ENCODE measurements at regions not wholly inside any gene's neighbourhood (a gene's known extent, or its start where the extent isn't known, plus 50 kb on each side); places are given as distances from the start of the nearest gene placed in this dataset.

GRCh38 chr16:16871196-16871595 lies 492.3 kb downstream of the NPIPA7 start:
- no peak for DNase-seq (ENCODE audit: extremely low read depth, low read depth)
- TF ChIP-seq, protein P1, sequence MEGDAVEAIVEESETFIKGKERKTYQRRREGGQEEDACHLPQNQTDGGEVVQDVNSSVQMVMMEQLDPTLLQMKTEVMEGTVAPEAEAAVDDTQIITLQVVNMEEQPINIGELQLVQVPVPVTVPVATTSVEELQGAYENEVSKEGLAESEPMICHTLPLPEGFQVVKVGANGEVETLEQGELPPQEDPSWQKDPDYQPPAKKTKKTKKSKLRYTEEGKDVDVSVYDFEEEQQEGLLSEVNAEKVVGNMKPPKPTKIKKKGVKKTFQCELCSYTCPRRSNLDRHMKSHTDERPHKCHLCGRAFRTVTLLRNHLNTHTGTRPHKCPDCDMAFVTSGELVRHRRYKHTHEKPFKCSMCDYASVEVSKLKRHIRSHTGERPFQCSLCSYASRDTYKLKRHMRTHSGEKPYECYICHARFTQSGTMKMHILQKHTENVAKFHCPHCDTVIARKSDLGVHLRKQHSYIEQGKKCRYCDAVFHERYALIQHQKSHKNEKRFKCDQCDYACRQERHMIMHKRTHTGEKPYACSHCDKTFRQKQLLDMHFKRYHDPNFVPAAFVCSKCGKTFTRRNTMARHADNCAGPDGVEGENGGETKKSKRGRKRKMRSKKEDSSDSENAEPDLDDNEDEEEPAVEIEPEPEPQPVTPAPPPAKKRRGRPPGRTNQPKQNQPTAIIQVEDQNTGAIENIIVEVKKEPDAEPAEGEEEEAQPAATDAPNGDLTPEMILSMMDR (IDR thresholded peaks at IDR 0.05; ENCODE audit: low read depth, low read length), result no peak

GRCh38 chr16:16877061-16877460 lies 498.1 kb downstream of the NPIPA7 start:
- no peak for DNase-seq (ENCODE audit: extremely low read depth, low read depth)
- TF ChIP-seq, protein P1 (IDR thresholded peaks at IDR 0.05; ENCODE audit: low read depth, low read length), result no peak

DNA sequence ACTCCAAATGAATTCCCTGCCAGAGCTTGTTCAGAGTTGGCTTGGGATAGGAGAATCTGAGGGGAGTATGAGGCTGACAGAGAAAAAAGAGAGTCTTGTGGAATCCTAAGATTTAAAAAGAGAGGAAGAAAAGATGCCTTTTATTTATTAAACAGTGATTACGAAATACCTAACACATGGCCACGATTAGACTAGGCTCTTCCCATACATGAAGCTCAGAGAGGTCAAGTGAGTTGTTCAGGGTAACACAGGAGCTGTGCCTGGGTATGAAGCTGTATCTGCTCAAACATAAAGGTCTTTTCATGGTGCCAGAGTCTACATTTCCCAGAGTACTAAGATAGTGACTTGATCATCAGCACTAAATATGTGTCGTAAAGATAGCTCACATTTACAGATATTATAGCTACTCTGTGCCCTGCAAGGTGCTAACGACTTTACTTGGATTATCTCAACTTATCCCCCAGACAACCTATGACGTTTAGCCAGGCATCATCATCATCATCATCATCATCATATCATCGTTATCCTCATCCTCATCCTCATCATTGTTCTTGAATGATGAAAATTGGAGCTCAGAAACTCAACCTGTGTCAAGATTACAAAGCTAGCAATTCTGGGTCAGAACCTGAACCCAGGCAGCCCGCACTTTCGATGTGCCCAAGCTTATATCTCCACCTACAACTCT lies 500.8 kb downstream of the NPIPA7 start:
- DNase-seq (ENCODE audit: extremely low read depth, low read depth), result no peak
- TF ChIP-seq, protein P1 (IDR thresholded peaks at IDR 0.05; ENCODE audit: low read depth, low read length), result no peak

DNA sequence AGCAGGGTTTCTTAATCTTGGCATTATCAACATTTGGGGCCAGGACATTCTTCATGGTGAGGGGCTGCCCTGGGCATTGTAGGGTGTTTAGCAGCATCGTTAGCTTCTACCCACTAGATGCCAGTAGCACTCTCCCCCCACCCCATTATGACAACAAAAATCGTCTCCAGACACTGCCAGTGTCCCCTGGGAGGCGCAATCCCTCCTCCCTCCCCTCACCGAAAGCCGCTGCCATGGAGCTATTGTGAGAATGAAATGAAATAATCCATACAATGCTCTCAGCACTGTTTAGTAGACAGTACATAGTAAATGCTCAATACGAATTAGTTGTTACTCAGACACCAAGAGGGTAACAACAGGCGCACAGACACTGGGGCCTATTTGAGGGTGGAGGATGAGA lies 502.9 kb downstream of the NPIPA7 start:
- no peak for DNase-seq (ENCODE audit: extremely low read depth, low read depth)
- TF ChIP-seq, protein P1 (IDR thresholded peaks at IDR 0.05; ENCODE audit: low read depth, low read length), result no peak

- TF ChIP-seq, protein P1 (IDR thresholded peaks at IDR 0.05; ENCODE audit: low read depth, low read length), result no peak
- no peak for DNase-seq (ENCODE audit: extremely low read depth, low read depth)
Observed at GRCh38 chr16:16882766-16883165, 503.8 kb downstream of the NPIPA7 start.

DNA sequence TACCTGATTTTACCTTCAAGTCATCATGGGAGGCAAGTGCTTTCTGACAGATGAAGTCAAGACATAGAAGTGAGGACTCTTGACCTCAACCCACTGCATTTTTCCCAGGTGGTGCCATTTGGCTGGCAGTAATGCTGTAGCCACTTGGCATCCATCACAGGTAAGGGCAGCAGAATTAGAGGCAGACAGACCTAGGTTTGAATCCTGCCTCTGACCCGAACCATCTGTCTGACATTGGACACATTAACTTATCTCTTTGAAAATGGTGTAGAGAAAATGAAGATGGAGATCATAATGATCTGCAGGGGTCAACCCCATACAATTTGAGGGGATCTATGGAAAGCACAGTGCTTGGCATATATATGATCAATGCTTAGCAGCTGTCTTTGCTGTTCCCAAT lies 505.5 kb downstream of the NPIPA7 start:
- no peak for DNase-seq (ENCODE audit: extremely low read depth, low read depth)
- TF ChIP-seq, protein P1 (IDR thresholded peaks at IDR 0.05; ENCODE audit: low read depth, low read length), result no peak

- DNase-seq (ENCODE audit: extremely low read depth, low read depth), result no peak
- TF ChIP-seq, protein P1 (IDR thresholded peaks at IDR 0.05; ENCODE audit: low read depth, low read length), result no peak
Observed at GRCh38 chr16:16887193-16887592, 508.3 kb downstream of the NPIPA7 start.
